ENCODE measurements at regions not wholly inside any gene's neighbourhood (a gene's known extent, or its start where the extent isn't known, plus 50 kb on each side); places are given as distances from the start of the nearest gene placed in this dataset.

GRCh38 chr7:10845225-10845624, 128.4 kb upstream of the PHF14 start:
- no peak for TF ChIP-seq CTCF (IDR thresholded peaks at IDR 0.05)
- no peaks in the 10 kb centered on the region for H3K27me3 ChIP-seq
- no peak overlapping the region for H3K27ac ChIP-seq
- H3K36me3 ChIP-seq, result no peaks in the 10 kb centered on the region
- ATAC-seq (no peak), DNase-seq (no peak)
- intact Hi-C loops (cut with DNase I), result no loop called here
- no peaks in the 10 kb centered on the region for H3K9me3 ChIP-seq
- H3K4me1 ChIP-seq, result no peaks in the 10 kb centered on the region
- no peak overlapping the region for H3K4me3 ChIP-seq

- TF ChIP-seq CTCF (IDR thresholded peaks at IDR 0.05), result no peak
- no peaks in the 10 kb centered on the region for H3K36me3 ChIP-seq
- no peaks in the 10 kb centered on the region for H3K4me1 ChIP-seq
- peak in 1 of 4 donors; percentile 65 for DNase-seq
- H3K27ac ChIP-seq, result no peak overlapping the region
- no peaks in the 10 kb centered on the region for H3K27me3 ChIP-seq
- H3K4me3 ChIP-seq, result no peak overlapping the region
- intact Hi-C loops (cut with DNase I), result no loop called here
- no peak for ATAC-seq
- H3K9me3 ChIP-seq, result no peaks in the 10 kb centered on the region
These were observed 118.1 kb upstream of the PHF14 start for GRCh38 chr7:10855583-10855982.

GRCh38 chr7:10860516-10860915, 113.2 kb upstream of the PHF14 start:
- TF ChIP-seq CTCF (IDR thresholded peaks at IDR 0.05), result no peak
- no peaks in the 10 kb centered on the region for H3K9me3 ChIP-seq
- H3K27me3 ChIP-seq, result no peaks in the 10 kb centered on the region
- DNase-seq, result no peak
- no peak overlapping the region for H3K4me3 ChIP-seq
- ATAC-seq, result no peak
- no peaks in the 10 kb centered on the region for H3K36me3 ChIP-seq
- intact Hi-C loops (cut with DNase I), result no loop called here
- no peaks in the 10 kb centered on the region for H3K4me1 ChIP-seq
- no peak overlapping the region for H3K27ac ChIP-seq

- Histone ChIP-seq H3K4me1 (no peaks in the 10 kb centered on the region), H3K36me3 (no peaks in the 10 kb centered on the region), H3K27me3 (no peaks in the 10 kb centered on the region), H3K4me3 (no peak overlapping the region), H3K9me3 (no peaks in the 10 kb centered on the region), H3K27ac (no peak overlapping the region)
- DNase-seq, result no peak
- intact Hi-C loops (cut with DNase I), result no loop called here
- no peak for ATAC-seq
- TF ChIP-seq CTCF (IDR thresholded peaks at IDR 0.05), result no peak
These were observed 110.2 kb upstream of the PHF14 start for GRCh38 chr7:10863476-10863875.

GRCh38 chr7:10874666-10875065, 99.0 kb upstream of the PHF14 start:
- no peak for ATAC-seq
- no peak overlapping the region for H3K4me3 ChIP-seq
- TF ChIP-seq CTCF (IDR thresholded peaks at IDR 0.05), result no peak
- no peaks in the 10 kb centered on the region for H3K9me3 ChIP-seq
- no peak for DNase-seq
- H3K27me3 ChIP-seq, result no peaks in the 10 kb centered on the region
- no peak overlapping the region for H3K27ac ChIP-seq
- no peaks in the 10 kb centered on the region for H3K4me1 ChIP-seq
- intact Hi-C loops (cut with DNase I), result no loop called here
- no peaks in the 10 kb centered on the region for H3K36me3 ChIP-seq

Measured in left lung (tissue), 4 donors.